IMR-90 (cell line): ENCODE measurements at regions not wholly inside any gene's neighbourhood (a gene's known extent, or its start where the extent isn't known, plus 50 kb on each side); places are given as distances from the start of the nearest gene placed in this dataset.

ENCODE experiments used
- ATAC-seq: fragments of 200-7000 bp; cut with Tn5 transposase; 2 replicates; pipeline ENCODE4 v1.9.1; 2020; ENCODE audit warnings: low read depth, mild to moderate bottlenecking, moderate library complexity
- BruUV-seq: library from RNA; stranded (reverse); fragments of 400-500 nt; replicated peaks from 2 replicates; lab custom pipeline; 2021; lab: Mats Ljungman, UMichigan
- CTCF ChIA-PET: fragments of 300-600 bp; formaldehyde crosslinking; extraction: SDS; loops from one replicate; lab custom pipeline; 2021; ENCODE audit warnings: antibody characterized with exemption; lab: Yijun Ruan, JAX
- POLR2A ChIA-PET: fragments of 300-600 bp; sonication (Branson Sonifier 250); formaldehyde crosslinking; loops from one replicate; lab custom pipeline; 2022; ENCODE audit warnings: antibody characterized with exemption; ENCODE audit not compliant: unreplicated experiment; lab: Charles Lee
- DNase-seq: peaks from one replicate; pipeline ENCODE4 v3.0.0; 2013
- H2AFZ ChIP-seq: replicated peaks from 2 replicates; pipeline ENCODE3; 2013; ENCODE audit warnings: low read length, mild to moderate bottlenecking; ENCODE audit not compliant: poor library complexity
- H2AK5ac ChIP-seq: 2 replicates; pipeline ENCODE4 v1.6.1; 2013; ENCODE audit warnings: low read depth, low read length, inconsistent platforms
- H2AK9ac ChIP-seq: replicated peaks from 2 replicates; pipeline ENCODE3; 2013; ENCODE audit warnings: mild to moderate bottlenecking, low read depth, low read length, moderate library complexity; ENCODE audit not compliant: poor library complexity
- H2BK120ac ChIP-seq: 2 replicates; pipeline ENCODE4 v1.6.1; 2013; ENCODE audit warnings: low read depth, low read length, inconsistent platforms
- H2BK15ac ChIP-seq: 3 replicates; pipeline ENCODE4 v1.6.1; 2013; ENCODE audit warnings: low read depth, low read length, inconsistent platforms
- H2BK20ac ChIP-seq: 2 replicates; pipeline ENCODE4 v1.6.1; 2013; ENCODE audit warnings: low read depth, mild to moderate bottlenecking, inconsistent platforms, low read length, moderate library complexity
- H2BK5ac ChIP-seq: 2 replicates; pipeline ENCODE4 v1.6.1; 2013; ENCODE audit warnings: mild to moderate bottlenecking, low read depth, low read length, inconsistent platforms; ENCODE audit not compliant: poor library complexity, severe bottlenecking
- H3K14ac ChIP-seq: replicated peaks from 2 replicates; pipeline ENCODE4 v1.6.1; 2013; ENCODE audit warnings: low read depth, low read length, inconsistent platforms
- H3K18ac ChIP-seq: 2 replicates; pipeline ENCODE4 v1.6.1; 2013; ENCODE audit warnings: low read depth, low read length, control low read depth
- H3K23ac ChIP-seq: 2 replicates; pipeline ENCODE4 v1.6.1; 2013; ENCODE audit warnings: low read depth, low read length, inconsistent platforms
- H3K27ac ChIP-seq: 2 replicates; pipeline ENCODE4 v1.5.1; 2013; ENCODE audit warnings: mild to moderate bottlenecking, control low read depth, low read length; ENCODE audit not compliant: insufficient read depth
- H3K27me3 ChIP-seq: 2 replicates; pipeline ENCODE4 v1.6.1; 2013; ENCODE audit warnings: low read length; ENCODE audit not compliant: control insufficient read depth, insufficient read depth
- H3K36me3 ChIP-seq: 2 replicates; pipeline ENCODE4 v1.6.1; 2013; ENCODE audit warnings: low read length, mixed read lengths; ENCODE audit not compliant: control insufficient read depth, insufficient read depth
- H3K4ac ChIP-seq: 2 replicates; pipeline ENCODE4 v1.6.1; 2013; ENCODE audit warnings: low read depth, low read length, inconsistent platforms
- H3K4me1 ChIP-seq: 2 replicates; pipeline ENCODE4 v1.6.1; 2013; ENCODE audit warnings: low read length, mixed read lengths; ENCODE audit not compliant: control insufficient read depth, insufficient read depth
- H3K4me2 ChIP-seq: 2 replicates; pipeline ENCODE4 v1.6.1; 2013; ENCODE audit warnings: low read depth, mild to moderate bottlenecking, control low read depth, low read length, moderate library complexity
- H3K4me3 ChIP-seq: 2 replicates; pipeline ENCODE4 v1.5.1; 2013; ENCODE audit warnings: low read depth, mild to moderate bottlenecking, control low read depth, low read length, moderate library complexity; ENCODE audit not compliant: insufficient read depth
- H3K56ac ChIP-seq: 2 replicates; pipeline ENCODE4 v1.6.1; 2013; ENCODE audit warnings: low read length, inconsistent platforms; ENCODE audit not compliant: insufficient read depth; ENCODE audit errors: extremely low read depth
- H3K79me1 ChIP-seq, 2 experiments: 2 replicates each; pipeline ENCODE4 v1.6.1; 2013; ENCODE audit warnings: low read length in 2 of 2, inconsistent platforms in 1 of 2, low read depth in 1 of 2
- H3K9ac ChIP-seq: 2 replicates; pipeline ENCODE4 v1.6.1; 2013; ENCODE audit warnings: low read depth, low read length, control low read depth
- H3K9me1 ChIP-seq: 2 replicates; pipeline ENCODE4 v1.6.1; 2013; ENCODE audit warnings: low read length, inconsistent platforms; ENCODE audit not compliant: insufficient read depth
- H3K9me3 ChIP-seq: 2 replicates; pipeline ENCODE4 v1.6.1; 2013; ENCODE audit warnings: low read length; ENCODE audit not compliant: control insufficient read depth, insufficient read depth
- H4K20me1 ChIP-seq: 2 replicates; pipeline ENCODE4 v1.6.1; 2013; ENCODE audit warnings: low read length, inconsistent platforms; ENCODE audit not compliant: insufficient read depth
- H4K5ac ChIP-seq: 2 replicates; pipeline ENCODE4 v1.6.1; 2013; ENCODE audit warnings: mild to moderate bottlenecking, low read depth, low read length, control low read depth
- H4K8ac ChIP-seq, 2 experiments: 2 replicates each; pipeline ENCODE4 v1.6.1; 2013; ENCODE audit warnings: low read depth in 2 of 2, low read length in 2 of 2, control low read depth in 1 of 2, inconsistent platforms in 1 of 2
- H4K91ac ChIP-seq: 2 replicates; pipeline ENCODE4 v1.6.1; 2013; ENCODE audit warnings: low read depth, low read length, inconsistent platforms; ENCODE audit not compliant: insufficient read depth
- BHLHE40 ChIP-seq: fragments of 150-350 bp; IDR thresholded peaks from 2 replicates; pipeline ENCODE4 v1.6.1; 2016; ENCODE audit warnings: mild to moderate bottlenecking, low read depth, low read length
- CEBPB ChIP-seq: IDR thresholded peaks from 2 replicates; pipeline ENCODE4 v1.6.1; 2012; ENCODE audit warnings: low read depth, low read length, improper control_type of control experiment
- CHD1 ChIP-seq: IDR thresholded peaks from 2 replicates; pipeline ENCODE4 v1.6.1; 2012; ENCODE audit warnings: low read depth, low read length, improper control_type of control experiment
- FOS ChIP-seq: fragments of 150-350 bp; IDR thresholded peaks from 2 replicates; pipeline ENCODE4 v1.6.1; 2016; ENCODE audit warnings: low read depth, low read length
- MAFK ChIP-seq: IDR thresholded peaks from 2 replicates; pipeline ENCODE4 v1.6.1; 2012; ENCODE audit warnings: low read depth, low read length, improper control_type of control experiment
- MAZ ChIP-seq: IDR thresholded peaks from 2 replicates; pipeline ENCODE4 v1.6.1; 2012; ENCODE audit warnings: low read depth, mild to moderate bottlenecking, low read length, improper control_type of control experiment, moderate library complexity, borderline replicate concordance
- MXI1 ChIP-seq: IDR thresholded peaks from 2 replicates; pipeline ENCODE4 v1.6.1; 2012; ENCODE audit warnings: low read depth, mild to moderate bottlenecking, low read length, moderate library complexity, borderline replicate concordance
- NFE2L2 ChIP-seq: fragments of 150-350 bp; IDR thresholded peaks from 2 replicates; pipeline ENCODE4 v1.6.1; 2016; ENCODE audit warnings: low read depth, mild to moderate bottlenecking, low read length
- POLR2A ChIP-seq: IDR thresholded peaks from 2 replicates; pipeline ENCODE4 v1.6.1; 2012; ENCODE audit warnings: mild to moderate bottlenecking, low read depth, low read length
- RAD21 ChIP-seq: IDR thresholded peaks from 2 replicates; pipeline ENCODE4 v1.6.1; 2012; ENCODE audit warnings: low read length, improper control_type of control experiment
- RCOR1 ChIP-seq: IDR thresholded peaks from 2 replicates; pipeline ENCODE4 v1.6.1; 2012; ENCODE audit warnings: mild to moderate bottlenecking, low read length, improper control_type of control experiment; ENCODE audit not compliant: insufficient replicate concordance
- RFX5 ChIP-seq: IDR thresholded peaks from 2 replicates; pipeline ENCODE4 v1.8.0; 2012; ENCODE audit warnings: low read depth, mild to moderate bottlenecking, low read length, moderate library complexity
- SMC3 ChIP-seq: fragments of 150-350 bp; IDR thresholded peaks from 2 replicates; pipeline ENCODE4 v1.6.1; 2016; ENCODE audit warnings: low read depth, mild to moderate bottlenecking, antibody characterized with exemption, low read length, moderate library complexity
- WGBS, 2 experiments: methylation state at CpG; one replicate each; pipeline versions ENCODE4 v1.1.5 to v1.1.7; 2013; ENCODE audit warnings: missing lambda C conversion rate in 2 of 2; ENCODE audit not compliant: insufficient read length in 1 of 2; ENCODE audit errors: extremely low coverage in 2 of 2; 5-methylcytosine and 5-hydroxymethylcytosine counted together
- dilution Hi-C: fragments of 300-500 bp; cut with HindIII; formaldehyde crosslinking; loops from one replicate; pipeline ENCODE4 v1.14.3; 2018; ENCODE audit warnings: low sequenced_read_pairs; ENCODE audit not compliant: unreplicated experiment
- in situ Hi-C: fragments of 300-500 bp; cut with MboI; formaldehyde crosslinking; loops from 3 replicates; pipeline ENCODE4 v1.14.3; 2019; ENCODE audit warnings: low sequenced_read_pairs, inconsistent platforms, mixed read lengths
- intact Hi-C: fragments of 100-400 bp; cut with micrococcal nuclease; formaldehyde crosslinking; loops from 2 replicates; pipeline ENCODE4 v1.10.0; 2022
- TF ChIP-seq, protein P1 (sequence below): conservative IDR thresholded peaks from 2 replicates; pipeline ENCODE4 v1.5.1; 2012; ENCODE audit warnings: mild to moderate bottlenecking, low read depth, low read length, improper control_type of control experiment
- TF ChIP-seq, protein P2 (sequence below): fragments of 150-350 bp; IDR thresholded peaks from 2 replicates; pipeline ENCODE4 v1.6.1; 2016; ENCODE audit warnings: low read depth, mild to moderate bottlenecking, low read length, moderate library complexity, borderline replicate concordance
- TF ChIP-seq, protein P3 (sequence below): fragments of 150-350 bp; IDR thresholded peaks from 2 replicates; pipeline ENCODE4 v1.6.1; 2017; ENCODE audit warnings: mild to moderate bottlenecking, antibody characterized with exemption, low read length, low read depth

DNA sequence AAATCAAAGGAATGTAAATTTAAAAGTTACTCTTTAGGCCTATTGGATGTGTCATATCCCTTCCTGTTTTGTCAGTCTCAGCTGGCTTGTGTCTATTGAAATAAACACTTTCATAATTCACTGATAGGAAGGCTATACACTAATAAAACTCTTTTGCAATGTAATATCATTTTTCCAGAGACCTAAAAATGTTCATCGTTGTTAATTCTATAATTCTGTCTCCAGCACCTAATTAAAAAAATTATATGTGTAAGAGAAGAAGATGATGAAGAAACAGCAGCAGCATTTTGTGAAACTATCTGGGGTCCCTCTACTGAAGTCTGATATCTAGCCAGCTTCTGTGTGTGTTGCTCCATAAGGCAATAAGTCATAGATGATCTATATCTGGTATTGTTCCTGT is 602.7 kb downstream of the ETV1 start:
- DNase-seq: peak; percentile 1
- in situ Hi-C loops (no loop called here), dilution Hi-C loops (no loop called here), intact Hi-C loops (no loop called here)
- Histone ChIP-seq H3K23ac (no peak overlapping the region), H3K27me3 (no peaks in the 10 kb centered on the region), H3K79me1 (no peaks in the 10 kb centered on the region), H4K5ac (no peak overlapping the region), H3K4me3 (no peak overlapping the region), H3K18ac (no peak overlapping the region), H3K4me1 (no peaks in the 10 kb centered on the region), H3K4me2 (no peak overlapping the region), H3K9me3 (no peaks in the 10 kb centered on the region), H4K8ac (no peak overlapping the region), H2AFZ (no peak overlapping the region), H2AK5ac (no peak overlapping the region), H2BK20ac (no peak overlapping the region), H3K27ac (no peak overlapping the region), H2BK120ac (no peak overlapping the region), H4K20me1 (no peaks in the 10 kb centered on the region), H3K9ac (no peak overlapping the region), H4K91ac (no peak overlapping the region), H2BK5ac (no peak overlapping the region), H3K9me1 (no peaks in the 10 kb centered on the region), H3K36me3 (no peaks in the 10 kb centered on the region), H2AK9ac (no peak overlapping the region), H3K56ac (no peak overlapping the region), H2BK15ac (no peak overlapping the region), H3K4ac (no peak overlapping the region), H3K14ac (no peak overlapping the region)
- CTCF ChIA-PET: no interaction called here
- POLR2A ChIA-PET: no interaction called here
- TF ChIP-seq POLR2A: no peak
- TF ChIP-seq, protein P1, sequence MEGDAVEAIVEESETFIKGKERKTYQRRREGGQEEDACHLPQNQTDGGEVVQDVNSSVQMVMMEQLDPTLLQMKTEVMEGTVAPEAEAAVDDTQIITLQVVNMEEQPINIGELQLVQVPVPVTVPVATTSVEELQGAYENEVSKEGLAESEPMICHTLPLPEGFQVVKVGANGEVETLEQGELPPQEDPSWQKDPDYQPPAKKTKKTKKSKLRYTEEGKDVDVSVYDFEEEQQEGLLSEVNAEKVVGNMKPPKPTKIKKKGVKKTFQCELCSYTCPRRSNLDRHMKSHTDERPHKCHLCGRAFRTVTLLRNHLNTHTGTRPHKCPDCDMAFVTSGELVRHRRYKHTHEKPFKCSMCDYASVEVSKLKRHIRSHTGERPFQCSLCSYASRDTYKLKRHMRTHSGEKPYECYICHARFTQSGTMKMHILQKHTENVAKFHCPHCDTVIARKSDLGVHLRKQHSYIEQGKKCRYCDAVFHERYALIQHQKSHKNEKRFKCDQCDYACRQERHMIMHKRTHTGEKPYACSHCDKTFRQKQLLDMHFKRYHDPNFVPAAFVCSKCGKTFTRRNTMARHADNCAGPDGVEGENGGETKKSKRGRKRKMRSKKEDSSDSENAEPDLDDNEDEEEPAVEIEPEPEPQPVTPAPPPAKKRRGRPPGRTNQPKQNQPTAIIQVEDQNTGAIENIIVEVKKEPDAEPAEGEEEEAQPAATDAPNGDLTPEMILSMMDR: no peak
- TF ChIP-seq, protein P2, sequence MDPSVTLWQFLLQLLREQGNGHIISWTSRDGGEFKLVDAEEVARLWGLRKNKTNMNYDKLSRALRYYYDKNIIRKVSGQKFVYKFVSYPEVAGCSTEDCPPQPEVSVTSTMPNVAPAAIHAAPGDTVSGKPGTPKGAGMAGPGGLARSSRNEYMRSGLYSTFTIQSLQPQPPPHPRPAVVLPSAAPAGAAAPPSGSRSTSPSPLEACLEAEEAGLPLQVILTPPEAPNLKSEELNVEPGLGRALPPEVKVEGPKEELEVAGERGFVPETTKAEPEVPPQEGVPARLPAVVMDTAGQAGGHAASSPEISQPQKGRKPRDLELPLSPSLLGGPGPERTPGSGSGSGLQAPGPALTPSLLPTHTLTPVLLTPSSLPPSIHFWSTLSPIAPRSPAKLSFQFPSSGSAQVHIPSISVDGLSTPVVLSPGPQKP: no peak
- TF ChIP-seq, protein P3, sequence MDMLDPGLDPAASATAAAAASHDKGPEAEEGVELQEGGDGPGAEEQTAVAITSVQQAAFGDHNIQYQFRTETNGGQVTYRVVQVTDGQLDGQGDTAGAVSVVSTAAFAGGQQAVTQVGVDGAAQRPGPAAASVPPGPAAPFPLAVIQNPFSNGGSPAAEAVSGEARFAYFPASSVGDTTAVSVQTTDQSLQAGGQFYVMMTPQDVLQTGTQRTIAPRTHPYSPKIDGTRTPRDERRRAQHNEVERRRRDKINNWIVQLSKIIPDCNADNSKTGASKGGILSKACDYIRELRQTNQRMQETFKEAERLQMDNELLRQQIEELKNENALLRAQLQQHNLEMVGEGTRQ: no peak
- no peak for TF ChIP-seq SMC3
- no peak for TF ChIP-seq FOS
- TF ChIP-seq RFX5: no peak
- no peak for TF ChIP-seq CHD1
- no peak for TF ChIP-seq RAD21
- TF ChIP-seq CEBPB: no peak
- no peak for TF ChIP-seq MXI1
- TF ChIP-seq MAZ: no peak
- no peak for TF ChIP-seq BHLHE40
- TF ChIP-seq NFE2L2: no peak
- TF ChIP-seq RCOR1: no peak
- no peak for TF ChIP-seq MAFK
- WGBS, 2 experiments: no CpG with 5 or more reads among the region's 1 CpG
- peak; percentile 53; the same call in 1 of the 2 replicates for ATAC-seq
- no TSS peak for BruUV-seq
